GM13976 (cell line): ENCODE measurements at regions not wholly inside any gene's neighbourhood (a gene's known extent, or its start where the extent isn't known, plus 50 kb on each side); places are given as distances from the start of the nearest gene placed in this dataset.
A peak's percentile ranks its signal among the peaks of the same experiment; 100 is the strongest.

Source experiments
- DNase-seq: peaks from one replicate; pipeline ENCODE4 v3.0.0; 2012; ENCODE audit warnings: low spot score
- in situ Hi-C: fragments of 300-500 bp; cut with MboI; formaldehyde crosslinking; loops from one replicate; pipeline ENCODE4 v1.12.0; 2022; ENCODE audit warnings: low sequenced_read_pairs, mixed read lengths, inconsistent platforms; ENCODE audit not compliant: unreplicated experiment
- TF ChIP-seq, protein P1 (sequence below): IDR thresholded peaks from 2 replicates; pipeline ENCODE4 v1.5.1; 2012; ENCODE audit warnings: borderline replicate concordance, mild to moderate bottlenecking; ENCODE audit not compliant: insufficient read depth; ENCODE audit errors: extremely low read depth, missing control alignments, control extremely low read depth

GRCh38 chrX:10755439-10756334 is 135.3 kb upstream of the MID1 start:
- no peak for DNase-seq
- in situ Hi-C loops, result no loop called here
- TF ChIP-seq, protein P1, sequence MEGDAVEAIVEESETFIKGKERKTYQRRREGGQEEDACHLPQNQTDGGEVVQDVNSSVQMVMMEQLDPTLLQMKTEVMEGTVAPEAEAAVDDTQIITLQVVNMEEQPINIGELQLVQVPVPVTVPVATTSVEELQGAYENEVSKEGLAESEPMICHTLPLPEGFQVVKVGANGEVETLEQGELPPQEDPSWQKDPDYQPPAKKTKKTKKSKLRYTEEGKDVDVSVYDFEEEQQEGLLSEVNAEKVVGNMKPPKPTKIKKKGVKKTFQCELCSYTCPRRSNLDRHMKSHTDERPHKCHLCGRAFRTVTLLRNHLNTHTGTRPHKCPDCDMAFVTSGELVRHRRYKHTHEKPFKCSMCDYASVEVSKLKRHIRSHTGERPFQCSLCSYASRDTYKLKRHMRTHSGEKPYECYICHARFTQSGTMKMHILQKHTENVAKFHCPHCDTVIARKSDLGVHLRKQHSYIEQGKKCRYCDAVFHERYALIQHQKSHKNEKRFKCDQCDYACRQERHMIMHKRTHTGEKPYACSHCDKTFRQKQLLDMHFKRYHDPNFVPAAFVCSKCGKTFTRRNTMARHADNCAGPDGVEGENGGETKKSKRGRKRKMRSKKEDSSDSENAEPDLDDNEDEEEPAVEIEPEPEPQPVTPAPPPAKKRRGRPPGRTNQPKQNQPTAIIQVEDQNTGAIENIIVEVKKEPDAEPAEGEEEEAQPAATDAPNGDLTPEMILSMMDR, result no peak

DNA sequence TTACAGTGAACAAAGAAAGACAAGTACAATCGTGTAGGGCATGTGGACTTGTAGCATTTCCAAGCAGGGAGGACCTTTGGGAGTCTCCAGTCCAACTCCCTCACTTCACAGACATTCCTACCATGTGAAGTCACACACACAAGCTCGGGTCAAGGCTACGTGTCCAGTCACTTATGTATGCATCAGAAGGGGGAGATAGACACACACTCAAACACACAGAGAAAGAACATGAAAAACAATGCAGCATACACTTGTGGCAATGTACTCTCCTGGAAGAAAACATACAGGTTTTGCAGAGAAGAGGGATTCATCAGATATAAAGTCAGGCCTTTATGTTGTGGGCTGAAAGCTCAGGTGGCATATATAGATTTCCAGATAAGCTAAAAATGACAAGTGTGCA is 136.1 kb upstream of the MID1 start:
- TF ChIP-seq, protein P1, result no peak
- DNase-seq, result no peak
- in situ Hi-C loops, result no loop called here

DNA sequence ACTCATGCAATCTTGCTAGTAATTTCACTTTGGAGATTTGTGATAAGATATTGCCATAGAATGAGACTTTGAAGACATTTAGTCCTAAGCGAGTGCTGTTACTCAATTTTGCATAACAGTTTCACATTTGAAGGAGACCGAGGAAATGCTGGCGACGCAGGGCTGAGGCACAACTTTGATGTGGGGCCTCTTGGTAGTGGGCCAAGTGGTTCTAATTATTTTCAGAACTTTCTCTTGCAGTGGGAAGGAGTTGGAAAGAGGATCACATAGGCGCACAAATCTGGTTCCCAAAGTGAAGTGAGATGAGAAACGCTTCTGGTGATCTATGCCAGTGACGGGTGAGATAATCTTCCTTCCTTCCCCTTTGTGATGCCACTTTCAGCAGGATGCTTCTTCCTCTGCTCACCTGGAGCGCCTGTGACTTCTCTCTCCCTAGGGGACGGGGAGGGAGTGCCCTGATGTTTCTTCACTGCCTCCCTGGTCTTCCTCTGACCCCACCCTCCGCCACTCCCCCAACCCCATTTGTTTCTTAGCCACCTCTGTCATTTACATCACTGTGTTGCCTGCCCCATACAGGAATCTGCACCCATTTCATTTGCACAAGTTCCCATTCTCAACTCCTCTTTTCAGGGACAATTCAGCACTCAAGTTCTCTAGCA is 138.9 kb upstream of the MID1 start:
- in situ Hi-C loops, result no loop called here
- TF ChIP-seq, protein P1, result no peak
- DNase-seq, result no peak

- in situ Hi-C loops, result no loop called here
- TF ChIP-seq, protein P1, result no peak
- no peak for DNase-seq
Observed at GRCh38 chrX:10761447-10761846, 141.1 kb upstream of the MID1 start.

DNA sequence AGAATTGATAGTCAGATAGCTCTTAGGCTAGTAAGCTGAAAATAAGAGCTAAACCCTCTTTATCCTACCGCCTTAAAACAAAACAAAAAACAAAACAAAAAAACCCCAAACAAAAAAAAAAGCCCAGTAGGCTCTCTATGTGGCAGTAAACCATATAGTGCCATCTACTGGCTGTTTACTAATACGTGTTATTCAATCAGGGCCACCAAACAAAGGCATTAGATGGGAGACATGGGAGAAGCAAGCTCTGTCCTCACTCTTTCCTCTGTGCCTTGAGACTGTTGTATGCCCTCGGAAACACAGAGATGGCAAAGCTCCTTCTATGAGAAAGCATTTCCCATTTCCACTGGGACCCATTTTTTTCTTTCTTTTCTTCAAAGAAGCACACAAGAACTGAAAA is 148.8 kb upstream of the MID1 start:
- DNase-seq, result peak; percentile 42
- in situ Hi-C loops, result no loop called here
- TF ChIP-seq, protein P1, result peak; percentile 51

GRCh38 chrX:10769696-10770619 is 149.6 kb upstream of the MID1 start:
- in situ Hi-C loops, result no loop called here
- DNase-seq, result no peak
- TF ChIP-seq, protein P1, result no peak
